ENCODE measurements at regions not wholly inside any gene's neighbourhood (a gene's known extent, or its start where the extent isn't known, plus 50 kb on each side); places are given as distances from the start of the nearest gene placed in this dataset.

- DNase-seq (ENCODE audit: extremely low spot score), result no peak
- POLR2A ChIA-PET, result no interaction called here
- TF ChIP-seq L3MBTL2 (conservative IDR thresholded peaks at IDR 0.05) (no peak), HDGF (IDR thresholded peaks at IDR 0.05; ENCODE audit: borderline replicate concordance) (no peak), TARDBP (IDR thresholded peaks at IDR 0.05) (no peak), ARNT (IDR thresholded peaks at IDR 0.05) (no peak), CTBP1 (IDR thresholded peaks at IDR 0.05; ENCODE audit: borderline replicate concordance) (no peak), FOXA1 (IDR thresholded peaks at IDR 0.05) (no peak), SUZ12 (IDR thresholded peaks at IDR 0.05) (no peak), ZNF384 (IDR thresholded peaks at IDR 0.05) (no peak), PKNOX1 (IDR thresholded peaks at IDR 0.05) (no peak), LEF1 (IDR thresholded peaks at IDR 0.05; ENCODE audit: borderline replicate concordance) (no peak), BHLHE40 (IDR thresholded peaks at IDR 0.05; ENCODE audit: borderline replicate concordance) (no peak), FOXK2 (IDR thresholded peaks at IDR 0.05) (no peak), NFRKB (IDR thresholded peaks at IDR 0.05) (no peak), SP1 (IDR thresholded peaks at IDR 0.05) (no peak), ELF4 (IDR thresholded peaks at IDR 0.05) (no peak)
- CTCF ChIA-PET, result no interaction called here
Measured at GRCh38 chr4:8756816-8757215, 114.8 kb downstream of the HMX1 start.

- TF ChIP-seq PKNOX1 (IDR thresholded peaks at IDR 0.05) (peak; percentile 56), FOXA1 (IDR thresholded peaks at IDR 0.05) (no peak)
- no peak for DNase-seq (ENCODE audit: extremely low spot score)
- CTCF ChIA-PET, result no interaction called here
- POLR2A ChIA-PET, result no interaction called here
Measured at GRCh38 chr4:8754634-8755589, 116.7 kb downstream of the HMX1 start.

GRCh38 chr4:8748236-8748575, 123.4 kb downstream of the HMX1 start:
- POLR2A ChIA-PET, result no interaction called here
- CTCF ChIA-PET, result no interaction called here

GRCh38 chr4:8747467-8748235, 124.0 kb downstream of the HMX1 start:
- DNase-seq (ENCODE audit: extremely low spot score), result no peak
- POLR2A ChIA-PET, result no interaction called here
- TF ChIP-seq NFRKB (IDR thresholded peaks at IDR 0.05) (no peak), ZNF384 (IDR thresholded peaks at IDR 0.05) (no peak), PKNOX1 (IDR thresholded peaks at IDR 0.05) (no peak), L3MBTL2 (conservative IDR thresholded peaks at IDR 0.05) (no peak), HDGF (IDR thresholded peaks at IDR 0.05; ENCODE audit: borderline replicate concordance) (no peak), SP1 (IDR thresholded peaks at IDR 0.05) (no peak), SUZ12 (IDR thresholded peaks at IDR 0.05) (no peak), TARDBP (IDR thresholded peaks at IDR 0.05) (no peak), FOXM1 (IDR thresholded peaks at IDR 0.05; ENCODE audit: borderline replicate concordance) (no peak), FOXK2 (IDR thresholded peaks at IDR 0.05) (no peak)
- CTCF ChIA-PET, result no interaction called here

More at GRCh38 chr4:8748236-8748575, 123.4 kb downstream of the HMX1 start:
- TF ChIP-seq ARNT (IDR thresholded peaks at IDR 0.05) (no peak), NFRKB (IDR thresholded peaks at IDR 0.05) (no peak), FOXK2 (IDR thresholded peaks at IDR 0.05) (no peak), ELF4 (IDR thresholded peaks at IDR 0.05) (no peak), BHLHE40 (IDR thresholded peaks at IDR 0.05; ENCODE audit: borderline replicate concordance) (no peak), SP1 (IDR thresholded peaks at IDR 0.05) (no peak), SUZ12 (IDR thresholded peaks at IDR 0.05) (no peak), FOXM1 (IDR thresholded peaks at IDR 0.05; ENCODE audit: borderline replicate concordance) (no peak), CTBP1 (IDR thresholded peaks at IDR 0.05; ENCODE audit: borderline replicate concordance) (no peak), FOXA1 (IDR thresholded peaks at IDR 0.05) (no peak), TARDBP (IDR thresholded peaks at IDR 0.05) (no peak), HDGF (IDR thresholded peaks at IDR 0.05; ENCODE audit: borderline replicate concordance) (no peak), ZNF384 (IDR thresholded peaks at IDR 0.05) (no peak), L3MBTL2 (conservative IDR thresholded peaks at IDR 0.05) (no peak), LEF1 (IDR thresholded peaks at IDR 0.05; ENCODE audit: borderline replicate concordance) (no peak), PKNOX1 (IDR thresholded peaks at IDR 0.05) (no peak)
- no peak for DNase-seq (ENCODE audit: extremely low spot score)

GRCh38 chr4:8746523-8747466, 124.8 kb downstream of the HMX1 start:
- DNase-seq (ENCODE audit: extremely low spot score), result no peak
- ChIA-PET POLR2A (no interaction called here), CTCF (no interaction called here)
- no peak for TF ChIP-seq NFRKB (IDR thresholded peaks at IDR 0.05)
- no peak for TF ChIP-seq FOXK2 (IDR thresholded peaks at IDR 0.05)
- no peak for TF ChIP-seq ZNF384 (IDR thresholded peaks at IDR 0.05)
- no peak for TF ChIP-seq LEF1 (IDR thresholded peaks at IDR 0.05; ENCODE audit: borderline replicate concordance)
- TF ChIP-seq TARDBP (IDR thresholded peaks at IDR 0.05), result no peak
- TF ChIP-seq ARNT (IDR thresholded peaks at IDR 0.05), result no peak
- no peak for TF ChIP-seq L3MBTL2 (conservative IDR thresholded peaks at IDR 0.05)
- TF ChIP-seq SP1 (IDR thresholded peaks at IDR 0.05), result no peak
- TF ChIP-seq PKNOX1 (IDR thresholded peaks at IDR 0.05), result no peak
- no peak for TF ChIP-seq ELF4 (IDR thresholded peaks at IDR 0.05)
- no peak for TF ChIP-seq BHLHE40 (IDR thresholded peaks at IDR 0.05; ENCODE audit: borderline replicate concordance)
- TF ChIP-seq CTBP1 (IDR thresholded peaks at IDR 0.05; ENCODE audit: borderline replicate concordance), result no peak
- TF ChIP-seq FOXA1 (IDR thresholded peaks at IDR 0.05), result no peak
